ENCODE measurements at regions not wholly inside any gene's neighbourhood (a gene's known extent, or its start where the extent isn't known, plus 50 kb on each side); places are given as distances from the start of the nearest gene placed in this dataset.

- Mint-ChIP-seq H3K9me3 (no peaks in the 10 kb centered on the region), H3K36me3 (no peaks in the 10 kb centered on the region), H3K27ac (no peak overlapping the region), H3K4me3 (no peak overlapping the region), H3K4me1 (ENCODE audit: unreplicated experiment) (peaks cover 6% of the 10 kb centered on the region), H3K27me3 (no peaks in the 10 kb centered on the region)
- no peak for DNase-seq (ENCODE audit: extremely low spot score, unreplicated experiment)
- TF ChIP-seq CTCF (conservative IDR thresholded peaks at IDR 0.05): peak; percentile 81
These were observed 124.8 kb downstream of the NUP35 start for GRCh38 chr2:183248866-183249567.

- Mint-ChIP-seq H3K4me3 (no peak overlapping the region), H3K27ac (no peak overlapping the region), H3K27me3 (no peaks in the 10 kb centered on the region)
These were observed 125.8 kb downstream of the NUP35 start for GRCh38 chr2:183250061-183250460.

GRCh38 chr2:183250472-183250871 lies 126.2 kb downstream of the NUP35 start:
- DNase-seq (ENCODE audit: extremely low spot score, unreplicated experiment): no peak
- H3K9me3 Mint-ChIP-seq: no peaks in the 10 kb centered on the region
- peaks cover 6% of the 10 kb centered on the region for H3K4me1 Mint-ChIP-seq (ENCODE audit: unreplicated experiment)
- H3K4me3 Mint-ChIP-seq: no peak overlapping the region
- H3K36me3 Mint-ChIP-seq: no peaks in the 10 kb centered on the region
- no peak for TF ChIP-seq CTCF (conservative IDR thresholded peaks at IDR 0.05)
- H3K27ac Mint-ChIP-seq: no peak overlapping the region
- no peaks in the 10 kb centered on the region for H3K27me3 Mint-ChIP-seq

More at GRCh38 chr2:183250061-183250460, 125.8 kb downstream of the NUP35 start:
- Mint-ChIP-seq H3K9me3 (no peaks in the 10 kb centered on the region), H3K36me3 (no peaks in the 10 kb centered on the region), H3K4me1 (ENCODE audit: unreplicated experiment) (peaks cover 6% of the 10 kb centered on the region)
- TF ChIP-seq CTCF (conservative IDR thresholded peaks at IDR 0.05): no peak
- no peak for DNase-seq (ENCODE audit: extremely low spot score, unreplicated experiment)

GRCh38 chr2:183253441-183254130 lies 129.3 kb downstream of the NUP35 start:
- Mint-ChIP-seq H3K4me3 (no peak overlapping the region), H3K27me3 (no peaks in the 10 kb centered on the region), H3K4me1 (ENCODE audit: unreplicated experiment) (peaks cover 6% of the 10 kb centered on the region), H3K36me3 (no peaks in the 10 kb centered on the region), H3K27ac (no peak overlapping the region), H3K9me3 (no peaks in the 10 kb centered on the region)
- no peak for DNase-seq (ENCODE audit: extremely low spot score, unreplicated experiment)
- TF ChIP-seq CTCF (conservative IDR thresholded peaks at IDR 0.05): no peak

GRCh38 chr2:183255411-183255810 lies 131.2 kb downstream of the NUP35 start:
- no peak for DNase-seq (ENCODE audit: extremely low spot score, unreplicated experiment)
- Mint-ChIP-seq H3K4me3 (no peak overlapping the region), H3K36me3 (no peaks in the 10 kb centered on the region), H3K27ac (no peak overlapping the region), H3K9me3 (no peaks in the 10 kb centered on the region), H3K4me1 (ENCODE audit: unreplicated experiment) (peaks cover 6% of the 10 kb centered on the region), H3K27me3 (no peaks in the 10 kb centered on the region)
- TF ChIP-seq CTCF (conservative IDR thresholded peaks at IDR 0.05): no peak

Measured in type B pancreatic cell (in vitro differentiated cells).